ENCODE measurements at regions not wholly inside any gene's neighbourhood (a gene's known extent, or its start where the extent isn't known, plus 50 kb on each side); places are given as distances from the start of the nearest gene placed in this dataset.
A peak's percentile ranks its signal among the peaks of the same experiment; 100 is the strongest.
"Not testable (repeated sequence)": the region's sequence is repeated elsewhere in the genome, so short reads cannot be mapped to it uniquely, and the experiment has no call there.

DNA sequence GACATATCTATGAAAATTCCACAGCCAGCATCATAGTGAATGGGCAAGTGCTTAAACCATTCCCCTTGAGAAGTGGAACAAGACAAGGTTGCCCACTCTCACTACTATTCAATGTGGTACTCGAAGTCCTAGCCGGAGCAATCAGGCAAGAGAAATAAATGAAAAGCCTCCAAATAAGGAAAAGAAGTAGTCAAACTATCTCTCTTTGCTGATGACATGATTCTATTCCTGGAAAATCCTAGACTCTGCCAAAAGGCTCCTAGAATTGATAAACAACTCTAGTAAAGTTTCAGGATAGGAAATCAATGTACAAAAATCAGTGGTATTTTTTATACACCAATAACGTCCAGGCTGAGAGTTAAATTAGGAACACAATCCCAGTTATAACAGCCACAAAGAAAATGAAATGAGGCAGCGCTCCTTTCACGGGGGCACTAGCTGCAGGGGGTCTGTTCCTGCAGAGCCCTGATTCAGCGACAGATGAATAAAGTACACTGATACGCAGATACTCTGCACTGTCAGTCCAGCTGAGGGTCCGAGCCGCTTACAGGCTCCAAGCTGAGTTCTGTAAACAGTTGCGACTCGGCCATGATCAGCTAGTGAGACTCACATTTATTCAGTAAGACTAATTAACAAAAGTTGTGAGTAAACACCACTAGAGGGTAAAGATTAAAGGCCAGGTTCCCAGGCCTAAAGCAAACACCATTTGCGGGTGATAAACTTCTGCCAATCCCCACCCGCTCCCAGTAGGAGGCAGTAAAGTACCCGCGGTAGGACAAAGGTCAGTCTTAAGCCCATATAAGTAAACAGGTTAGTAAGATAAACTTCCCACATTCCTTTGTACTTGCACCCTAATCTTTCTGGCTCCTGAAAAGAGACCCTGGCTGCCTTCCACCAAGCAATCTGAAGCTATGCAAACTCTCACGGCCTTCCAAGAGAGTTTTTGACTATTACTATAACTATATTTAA is 290.6 kb upstream of the GRID2 start:
- DNase-seq (ENCODE audit: low read depth): peak; percentile 5

- DNase-seq (ENCODE audit: low read depth): peak; percentile 6
Observed at GRCh38 chr4:92014067-92014466, 289.7 kb upstream of the GRID2 start.

DNA sequence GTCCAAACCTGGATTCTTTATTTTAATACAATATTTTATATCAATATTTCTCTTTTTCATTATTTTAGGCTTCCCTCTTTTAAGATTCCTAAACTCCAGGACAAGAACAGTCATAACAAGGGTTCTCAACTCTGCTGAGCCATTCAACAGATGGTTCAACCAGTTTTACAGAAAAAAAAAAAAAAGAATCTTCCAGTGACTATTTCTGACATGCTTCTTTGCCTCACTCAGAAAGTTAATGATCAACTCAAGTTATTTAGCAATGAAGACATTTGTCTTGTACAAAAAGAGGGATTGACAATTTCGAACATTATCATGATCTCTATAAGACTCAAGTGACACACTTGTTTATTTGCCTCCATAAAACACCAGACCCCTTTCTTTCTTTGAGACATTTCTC is 282.6 kb upstream of the GRID2 start:
- DNase-seq (ENCODE audit: low read depth): no peak

- no peak for DNase-seq (ENCODE audit: low read depth)
Observed at GRCh38 chr4:92021788-92022187, 282.0 kb upstream of the GRID2 start.

DNA sequence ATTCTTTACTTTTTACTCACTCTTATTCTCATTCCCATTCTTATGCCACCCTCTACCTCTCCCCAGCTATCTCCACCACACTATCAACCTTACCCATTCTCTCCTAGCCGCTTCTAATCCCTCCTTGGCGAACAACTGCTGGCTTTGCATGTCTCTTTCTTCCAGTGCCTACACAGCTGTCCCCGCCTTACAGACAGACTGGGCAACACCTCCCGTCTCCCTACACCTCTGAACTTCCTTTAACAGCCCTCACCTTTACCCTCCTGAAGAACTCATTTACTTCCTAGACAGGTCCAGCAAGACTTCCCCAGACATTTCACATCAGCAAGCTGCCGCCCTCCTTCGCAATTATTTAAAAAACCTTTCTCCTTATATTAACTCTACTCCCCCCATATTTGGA is 274.9 kb upstream of the GRID2 start:
- DNase-seq (ENCODE audit: low read depth): not testable (repeated sequence)

DNA sequence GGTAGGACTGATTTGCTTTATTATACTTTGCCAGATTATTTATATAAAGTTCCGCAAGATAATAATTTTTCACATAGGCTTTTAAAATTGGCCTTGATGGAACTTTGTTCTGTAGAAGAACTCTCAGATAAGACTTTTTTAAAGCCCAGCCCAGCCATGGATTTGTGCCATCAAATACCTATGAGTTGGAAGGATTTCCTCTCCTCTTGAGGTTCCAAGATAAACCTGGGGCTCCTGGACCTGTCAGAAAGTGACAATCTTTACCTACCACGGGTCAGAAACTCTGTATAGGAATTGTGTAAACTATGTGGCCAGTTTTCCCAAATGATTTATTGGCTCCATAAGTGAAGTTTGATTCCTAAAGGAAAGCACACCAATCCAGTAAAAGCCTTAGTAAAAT is 271.9 kb upstream of the GRID2 start:
- no peak for DNase-seq (ENCODE audit: low read depth)

GRCh38 chr4:92035666-92036065 is 268.1 kb upstream of the GRID2 start:
- DNase-seq (ENCODE audit: low read depth): no peak

- no peak for DNase-seq (ENCODE audit: low read depth)
Observed at GRCh38 chr4:92045718-92046117, 258.0 kb upstream of the GRID2 start.

DNA sequence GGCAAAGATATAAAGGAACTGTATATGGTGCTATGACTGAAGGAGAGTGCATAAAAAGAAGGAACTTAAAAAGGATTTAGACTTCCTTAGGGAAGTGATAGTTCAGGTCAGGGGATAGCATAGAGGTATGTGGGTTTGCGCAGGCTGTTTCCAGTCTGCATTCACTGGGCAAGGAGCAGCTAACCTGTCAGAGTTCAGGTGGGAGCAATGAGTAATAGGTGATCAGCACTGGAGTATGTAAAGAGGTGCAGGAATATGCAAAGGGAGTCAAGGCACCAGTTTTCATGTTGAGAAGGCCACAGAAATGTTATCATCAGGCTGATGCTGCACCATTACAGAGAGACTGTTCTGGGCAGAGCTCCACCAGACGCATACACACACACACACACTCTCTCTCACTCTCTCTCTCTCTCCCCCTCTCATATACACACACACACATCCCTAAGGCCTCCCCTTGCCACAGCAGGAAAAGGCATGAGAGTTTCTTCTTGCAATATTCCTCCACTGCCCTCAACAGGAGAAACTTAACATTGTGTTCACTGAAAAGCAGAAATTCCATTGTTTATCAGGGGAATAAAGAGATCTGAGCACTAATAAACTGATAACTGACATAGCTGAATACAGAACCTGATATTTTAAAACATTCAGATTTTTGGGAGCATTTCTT is 256.4 kb upstream of the GRID2 start:
- DNase-seq (ENCODE audit: low read depth): peak; percentile 88

DNA sequence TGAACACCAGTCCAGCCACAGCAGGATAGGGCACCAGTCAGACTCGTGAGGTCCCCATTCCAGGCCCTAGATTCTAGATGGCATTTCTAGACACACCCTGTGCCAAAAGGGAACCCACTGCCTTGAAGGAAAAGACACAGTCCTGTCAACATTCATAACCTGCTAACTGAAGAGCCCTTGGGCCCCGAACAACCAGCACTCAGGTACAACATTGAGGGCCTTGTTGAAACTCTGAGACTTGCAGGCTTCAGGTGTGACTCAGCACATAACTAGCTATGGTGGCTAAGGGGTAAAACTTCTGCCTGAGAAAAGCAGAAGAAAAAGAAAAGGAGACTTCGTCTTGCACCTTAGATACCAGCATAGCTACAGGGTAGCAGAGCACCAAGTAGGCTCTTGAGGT is 252.9 kb upstream of the GRID2 start:
- peak; percentile 8 for DNase-seq (ENCODE audit: low read depth)

DNA sequence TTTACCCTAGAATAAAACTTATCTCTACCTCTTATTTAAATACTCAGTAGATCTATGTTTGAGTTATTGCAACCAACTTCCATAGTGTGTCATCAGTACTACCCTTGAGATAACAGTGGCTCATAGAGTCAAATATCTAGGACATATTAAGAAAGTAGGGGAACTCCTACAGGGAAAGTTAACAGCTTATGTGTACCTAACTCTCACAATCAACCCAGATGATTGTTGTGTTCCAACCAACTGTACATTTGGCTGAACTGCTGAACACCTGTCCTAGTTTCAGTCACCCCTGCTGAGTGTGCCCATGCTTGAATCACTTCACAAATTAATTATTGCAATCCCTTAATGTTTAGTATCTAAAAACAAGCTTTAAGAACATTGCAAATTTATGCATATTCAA is 244.2 kb upstream of the GRID2 start:
- no peak for DNase-seq (ENCODE audit: low read depth)

DNA sequence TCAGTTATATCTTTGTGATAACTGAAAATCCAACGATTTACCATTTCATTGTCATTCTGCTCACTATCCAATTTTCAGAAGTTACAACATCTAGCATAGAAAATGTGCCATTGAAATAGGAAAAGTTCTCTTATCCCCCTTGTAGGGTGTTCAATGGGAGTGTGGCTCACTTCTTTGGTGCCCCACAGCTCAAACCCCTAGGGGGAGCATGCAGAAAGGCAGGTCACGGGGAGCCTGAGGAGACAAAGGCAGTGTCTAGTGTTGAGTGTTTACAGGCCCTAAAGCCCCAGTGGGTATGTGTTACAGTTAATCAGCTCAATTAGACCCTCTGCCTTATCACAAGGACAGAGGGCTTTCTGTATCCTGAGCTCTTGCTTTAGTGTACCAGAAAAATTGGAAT is 243.4 kb upstream of the GRID2 start:
- DNase-seq (ENCODE audit: low read depth): no peak

DNA sequence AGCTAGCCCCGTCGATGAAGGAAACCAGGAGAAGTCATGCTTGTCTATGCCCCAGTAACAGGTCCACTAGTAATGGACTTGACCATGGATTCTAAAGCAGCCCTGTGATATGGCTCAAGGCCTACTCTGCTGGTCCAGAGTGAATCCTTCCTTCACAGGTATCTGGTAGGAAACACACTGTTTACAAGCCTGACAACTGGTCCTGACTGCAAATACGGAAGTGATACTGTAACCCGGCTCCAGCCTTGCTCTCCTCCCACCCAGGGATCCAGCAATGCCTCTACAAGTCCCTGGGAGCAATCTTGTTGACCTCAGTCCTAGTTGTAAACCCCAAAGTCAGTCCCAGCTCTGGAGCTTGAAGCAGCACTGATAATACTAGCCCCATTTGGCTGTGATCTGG is 239.2 kb upstream of the GRID2 start:
- no peak for DNase-seq (ENCODE audit: low read depth)

DNA sequence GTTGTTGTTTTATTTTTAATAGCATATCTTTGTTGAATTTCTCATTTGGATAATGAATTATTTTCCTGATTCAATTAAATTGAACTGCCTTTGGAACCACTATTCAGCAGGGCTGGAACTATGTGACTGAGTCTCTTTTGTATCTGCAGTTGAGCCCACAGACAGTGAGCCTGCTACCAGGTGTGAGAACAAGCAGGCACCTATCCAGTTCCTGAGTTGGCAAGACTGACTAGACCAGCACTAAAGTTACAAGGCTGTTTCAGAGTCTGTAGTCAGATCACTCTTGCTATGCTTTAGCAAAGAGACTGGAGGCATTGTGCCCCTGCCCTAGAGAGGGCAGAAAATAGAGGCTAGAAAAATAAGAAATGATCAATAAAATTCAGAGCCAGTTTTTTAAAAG is 237.3 kb upstream of the GRID2 start:
- no peak for DNase-seq (ENCODE audit: low read depth)

- no peak for DNase-seq (ENCODE audit: low read depth)
Observed at GRCh38 chr4:92071587-92071986, 232.2 kb upstream of the GRID2 start.

- no peak for DNase-seq (ENCODE audit: low read depth)
Observed at GRCh38 chr4:92074839-92075238, 228.9 kb upstream of the GRID2 start.

DNA sequence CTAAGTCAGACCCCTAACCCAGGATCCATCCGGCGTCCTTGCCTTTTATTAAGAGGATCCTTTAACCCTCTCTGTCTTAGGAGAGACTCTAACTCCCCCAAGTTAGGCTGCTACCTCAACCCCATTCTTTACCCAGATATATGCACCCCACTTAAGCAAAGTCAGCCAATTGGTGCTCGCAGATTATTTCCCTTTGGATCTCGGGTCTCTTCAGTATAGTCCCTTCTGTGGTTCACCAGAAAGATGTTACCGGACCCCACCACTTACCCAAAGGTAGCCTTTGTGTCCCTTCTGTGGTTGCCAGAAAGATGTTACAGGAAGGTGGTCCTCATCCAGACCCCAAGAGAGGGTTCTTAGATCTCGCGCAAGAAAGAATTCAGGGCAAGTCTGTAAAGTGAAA is 212.9 kb upstream of the GRID2 start:
- DNase-seq (ENCODE audit: low read depth): no peak

DNA sequence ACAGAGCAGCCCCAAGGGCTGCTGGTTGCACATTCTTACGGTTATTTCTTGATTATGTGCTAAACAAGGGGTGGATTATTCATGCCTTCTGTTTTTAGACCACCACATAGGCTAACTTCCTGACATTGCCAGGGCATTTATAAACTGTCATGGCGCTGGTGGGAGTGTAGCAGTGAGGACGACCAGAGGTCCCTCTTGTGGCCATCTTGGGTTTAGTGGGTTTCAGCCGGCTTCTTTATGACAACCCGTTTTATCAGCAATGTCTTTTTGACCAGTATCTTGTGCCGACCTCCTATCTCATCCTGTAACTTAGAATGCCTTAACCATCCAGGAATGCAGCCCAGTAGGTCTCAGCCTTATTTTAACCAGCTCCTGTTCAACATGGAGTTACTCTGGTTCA is 212.4 kb upstream of the GRID2 start:
- no peak for DNase-seq (ENCODE audit: low read depth)

GRCh38 chr4:92099861-92100260 is 203.9 kb upstream of the GRID2 start:
- DNase-seq (ENCODE audit: low read depth): no peak

- DNase-seq (ENCODE audit: low read depth): no peak
Observed at GRCh38 chr4:92100975-92101374, 202.8 kb upstream of the GRID2 start.

DNA sequence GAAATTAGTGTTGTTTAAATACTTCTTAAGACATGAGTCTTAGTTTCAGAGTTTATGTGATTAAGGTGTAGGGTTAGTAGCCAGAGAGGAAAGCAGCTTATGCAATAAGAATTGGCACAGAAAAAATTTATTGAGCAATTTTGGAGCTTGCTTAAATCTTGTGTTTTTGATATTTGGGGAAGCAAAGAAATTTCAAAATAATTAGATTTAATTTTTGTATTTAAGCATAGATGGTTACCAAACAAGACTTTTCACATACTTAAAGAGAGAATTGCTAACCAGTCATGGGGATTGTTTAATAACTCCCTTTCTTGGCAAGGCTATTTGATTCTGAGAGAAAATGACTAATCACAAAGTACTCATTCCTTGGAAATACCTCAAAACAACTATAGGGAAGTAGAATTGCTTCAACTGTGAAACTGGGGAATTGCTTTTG is 202.0 kb upstream of the GRID2 start:
- peak; percentile 82 for DNase-seq (ENCODE audit: low read depth)

DNA sequence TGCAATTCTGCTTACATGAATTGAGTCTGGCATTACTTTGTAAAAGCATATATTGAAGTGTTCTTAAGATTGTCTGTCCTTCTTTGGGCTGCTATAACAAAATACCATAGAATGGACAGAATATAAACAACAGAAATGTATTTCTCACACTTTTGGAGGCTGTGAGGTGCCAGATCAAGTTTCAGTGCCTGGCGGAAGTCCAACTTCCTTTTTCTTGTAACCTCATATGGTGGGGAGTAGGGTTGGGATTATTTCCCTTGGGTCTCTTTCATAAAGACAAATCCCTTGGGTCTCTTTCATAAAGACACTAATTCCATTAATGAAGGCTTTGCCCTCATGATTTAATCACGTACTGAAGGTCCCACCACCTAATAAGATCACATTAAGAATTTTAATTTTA is 199.3 kb upstream of the GRID2 start:
- no peak for DNase-seq (ENCODE audit: low read depth)

- peak; percentile 52 for DNase-seq (ENCODE audit: low read depth)
Observed at GRCh38 chr4:92106816-92107215, 196.9 kb upstream of the GRID2 start.
